ENCODE measurements at regions not wholly inside any gene's neighbourhood (a gene's known extent, or its start where the extent isn't known, plus 50 kb on each side); places are given as distances from the start of the nearest gene placed in this dataset.

DNA sequence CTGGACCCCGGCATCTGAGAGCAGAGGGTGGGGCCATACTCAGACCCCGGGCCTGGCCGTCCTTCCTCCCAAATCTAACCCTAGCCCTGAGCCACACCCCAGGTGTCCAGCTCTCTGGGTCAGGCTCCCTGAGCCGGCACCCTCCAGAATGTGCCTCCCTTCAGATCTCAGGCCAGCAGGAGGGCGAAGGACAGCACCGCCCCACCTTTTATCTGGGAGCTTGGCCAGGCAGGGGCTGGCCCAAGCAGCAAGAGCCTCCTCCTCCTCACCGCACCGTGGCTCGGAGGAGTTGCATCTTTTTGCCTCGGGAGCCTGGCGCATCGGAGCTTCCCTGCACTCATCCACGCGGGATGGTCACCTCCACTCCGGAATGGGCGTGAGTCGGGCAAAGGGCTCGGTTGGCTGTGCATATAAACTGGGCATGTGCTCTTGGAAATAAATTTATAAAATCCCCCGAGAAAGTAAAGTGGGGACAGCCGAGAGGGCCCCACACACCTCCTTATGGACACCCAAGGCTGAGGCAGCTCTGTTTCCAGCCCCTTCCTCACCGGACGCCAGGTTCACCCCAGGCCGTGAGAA lies 69.1 kb upstream of the CTDP1 start:
- Histone ChIP-seq H3K27ac (ENCODE audit: low read depth in 1 of 2, low read length in 2 of 2) (no peak overlapping the region), H3K4me3 (ENCODE audit: low read depth in 1 of 3, low read length in 3 of 3) (no peak overlapping the region), H3K9me3 (ENCODE audit: control insufficient read depth in 4 of 4, low read length in 3 of 4) (no peaks in the 10 kb centered on the region), H3K36me3 (ENCODE audit: control insufficient read depth in 4 of 4, insufficient read depth in 3 of 4, low read depth in 1 of 4, low read length in 3 of 4) (no peaks in the 10 kb centered on the region), H3K27me3 (ENCODE audit: control insufficient read depth in 4 of 4, insufficient read depth in 4 of 4, low read length in 3 of 4) (no peaks in the 10 kb centered on the region), H3K9ac (ENCODE audit: low read depth in 1 of 2, low read length in 2 of 2) (no peak overlapping the region), H3K4me1 (ENCODE audit: control insufficient read depth in 4 of 4, insufficient read depth in 4 of 4, low read length in 3 of 4) (no peaks in the 10 kb centered on the region)
- no peak for DNase-seq (ENCODE audit: low spot score)
- WGBS = 88% methylated on average over 23 of the region's 23 CpGs
- TF ChIP-seq HNF4G (IDR thresholded peaks at IDR 0.05) (no peak), HNF4A (conservative IDR thresholded peaks at IDR 0.05) (no peak), JUND (IDR thresholded peaks at IDR 0.05) (no peak), SP1 (IDR thresholded peaks at IDR 0.05) (no peak), NR2F2 (IDR thresholded peaks at IDR 0.05) (no peak), FOXA2 (IDR thresholded peaks at IDR 0.05) (no peak), YY1 (IDR thresholded peaks at IDR 0.05) (no peak), FOXA1 (IDR thresholded peaks at IDR 0.05) (no peak)
- TF ChIP-seq, protein P1, sequence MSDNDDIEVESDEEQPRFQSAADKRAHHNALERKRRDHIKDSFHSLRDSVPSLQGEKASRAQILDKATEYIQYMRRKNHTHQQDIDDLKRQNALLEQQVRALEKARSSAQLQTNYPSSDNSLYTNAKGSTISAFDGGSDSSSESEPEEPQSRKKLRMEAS (IDR thresholded peaks at IDR 0.05) = no peak
- TF ChIP-seq, protein P2, sequence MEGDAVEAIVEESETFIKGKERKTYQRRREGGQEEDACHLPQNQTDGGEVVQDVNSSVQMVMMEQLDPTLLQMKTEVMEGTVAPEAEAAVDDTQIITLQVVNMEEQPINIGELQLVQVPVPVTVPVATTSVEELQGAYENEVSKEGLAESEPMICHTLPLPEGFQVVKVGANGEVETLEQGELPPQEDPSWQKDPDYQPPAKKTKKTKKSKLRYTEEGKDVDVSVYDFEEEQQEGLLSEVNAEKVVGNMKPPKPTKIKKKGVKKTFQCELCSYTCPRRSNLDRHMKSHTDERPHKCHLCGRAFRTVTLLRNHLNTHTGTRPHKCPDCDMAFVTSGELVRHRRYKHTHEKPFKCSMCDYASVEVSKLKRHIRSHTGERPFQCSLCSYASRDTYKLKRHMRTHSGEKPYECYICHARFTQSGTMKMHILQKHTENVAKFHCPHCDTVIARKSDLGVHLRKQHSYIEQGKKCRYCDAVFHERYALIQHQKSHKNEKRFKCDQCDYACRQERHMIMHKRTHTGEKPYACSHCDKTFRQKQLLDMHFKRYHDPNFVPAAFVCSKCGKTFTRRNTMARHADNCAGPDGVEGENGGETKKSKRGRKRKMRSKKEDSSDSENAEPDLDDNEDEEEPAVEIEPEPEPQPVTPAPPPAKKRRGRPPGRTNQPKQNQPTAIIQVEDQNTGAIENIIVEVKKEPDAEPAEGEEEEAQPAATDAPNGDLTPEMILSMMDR (IDR thresholded peaks at IDR 0.05; ENCODE audit: low read depth, low read length, missing input control) = no peak

DNA sequence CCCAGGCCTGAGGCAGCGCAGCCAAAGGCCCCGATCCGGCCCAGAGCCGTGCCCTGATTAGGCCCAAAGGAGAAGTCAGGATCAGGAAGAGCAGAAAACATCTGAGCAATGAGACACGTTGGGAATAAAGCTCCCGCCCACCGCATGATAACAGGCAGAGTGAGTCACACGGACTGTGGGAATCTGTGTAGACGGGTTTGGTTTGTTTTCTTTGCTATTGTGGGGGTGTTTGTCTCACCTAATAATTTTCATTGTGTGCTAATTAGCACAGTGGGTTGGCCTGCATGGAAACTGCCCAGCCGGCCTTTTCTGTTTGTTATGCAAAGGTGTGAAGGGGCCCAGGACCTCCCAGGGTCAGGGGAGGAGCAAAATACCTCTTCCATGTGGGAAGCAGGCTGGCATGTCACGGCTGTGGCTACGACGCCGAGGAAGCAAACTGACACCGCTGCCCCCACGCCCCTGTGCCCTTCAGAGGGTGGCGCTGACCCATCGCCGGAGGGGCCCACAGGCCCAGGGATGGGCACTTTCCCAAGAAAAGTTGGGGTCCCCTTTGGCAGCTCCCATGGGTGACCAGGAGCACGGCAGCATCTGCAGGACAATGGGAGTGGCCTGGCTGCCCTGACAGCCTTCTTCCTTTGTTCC lies 68.4 kb upstream of the CTDP1 start:
- Histone ChIP-seq H3K9me3 (ENCODE audit: control insufficient read depth in 4 of 4, low read length in 3 of 4) (no peaks in the 10 kb centered on the region), H3K27ac (ENCODE audit: low read depth in 1 of 2, low read length in 2 of 2) (no peak overlapping the region), H3K4me1 (ENCODE audit: control insufficient read depth in 4 of 4, insufficient read depth in 4 of 4, low read length in 3 of 4) (no peaks in the 10 kb centered on the region), H3K27me3 (ENCODE audit: control insufficient read depth in 4 of 4, insufficient read depth in 4 of 4, low read length in 3 of 4) (no peaks in the 10 kb centered on the region), H3K36me3 (ENCODE audit: control insufficient read depth in 4 of 4, insufficient read depth in 3 of 4, low read depth in 1 of 4, low read length in 3 of 4) (no peaks in the 10 kb centered on the region), H3K9ac (ENCODE audit: low read depth in 1 of 2, low read length in 2 of 2) (no peak overlapping the region), H3K4me3 (ENCODE audit: low read depth in 1 of 3, low read length in 3 of 3) (no peak overlapping the region)
- 71% methylated on average over 20 of the region's 20 CpGs for WGBS
- no peak for TF ChIP-seq NR2F2 (IDR thresholded peaks at IDR 0.05)
- no peak for TF ChIP-seq FOXA2 (IDR thresholded peaks at IDR 0.05)
- no peak for TF ChIP-seq GABPA (IDR thresholded peaks at IDR 0.05 in 1 of 2, conservative IDR thresholded peaks at IDR 0.05 in 1 of 2)
- no peak for TF ChIP-seq YY1 (IDR thresholded peaks at IDR 0.05)
- no peak for TF ChIP-seq HNF4A (conservative IDR thresholded peaks at IDR 0.05)
- no peak for TF ChIP-seq RXRA (IDR thresholded peaks at IDR 0.05)
- no peak for TF ChIP-seq SP1 (IDR thresholded peaks at IDR 0.05)
- TF ChIP-seq TAF1 (conservative IDR thresholded peaks at IDR 0.05) = no peak
- TF ChIP-seq, protein P2 (IDR thresholded peaks at IDR 0.05; ENCODE audit: low read depth, low read length, missing input control) = no peak
- TF ChIP-seq, protein P1 (IDR thresholded peaks at IDR 0.05) = no peak
- TF ChIP-seq, protein P3, sequence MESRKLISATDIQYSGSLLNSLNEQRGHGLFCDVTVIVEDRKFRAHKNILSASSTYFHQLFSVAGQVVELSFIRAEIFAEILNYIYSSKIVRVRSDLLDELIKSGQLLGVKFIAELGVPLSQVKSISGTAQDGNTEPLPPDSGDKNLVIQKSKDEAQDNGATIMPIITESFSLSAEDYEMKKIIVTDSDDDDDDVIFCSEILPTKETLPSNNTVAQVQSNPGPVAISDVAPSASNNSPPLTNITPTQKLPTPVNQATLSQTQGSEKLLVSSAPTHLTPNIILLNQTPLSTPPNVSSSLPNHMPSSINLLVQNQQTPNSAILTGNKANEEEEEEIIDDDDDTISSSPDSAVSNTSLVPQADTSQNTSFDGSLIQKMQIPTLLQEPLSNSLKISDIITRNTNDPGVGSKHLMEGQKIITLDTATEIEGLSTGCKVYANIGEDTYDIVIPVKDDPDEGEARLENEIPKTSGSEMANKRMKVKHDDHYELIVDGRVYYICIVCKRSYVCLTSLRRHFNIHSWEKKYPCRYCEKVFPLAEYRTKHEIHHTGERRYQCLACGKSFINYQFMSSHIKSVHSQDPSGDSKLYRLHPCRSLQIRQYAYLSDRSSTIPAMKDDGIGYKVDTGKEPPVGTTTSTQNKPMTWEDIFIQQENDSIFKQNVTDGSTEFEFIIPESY (IDR thresholded peaks at IDR 0.05) = no peak
- TF ChIP-seq HNF4G (IDR thresholded peaks at IDR 0.05) = no peak
- TF ChIP-seq JUND (IDR thresholded peaks at IDR 0.05) = no peak
- TF ChIP-seq, protein P4, sequence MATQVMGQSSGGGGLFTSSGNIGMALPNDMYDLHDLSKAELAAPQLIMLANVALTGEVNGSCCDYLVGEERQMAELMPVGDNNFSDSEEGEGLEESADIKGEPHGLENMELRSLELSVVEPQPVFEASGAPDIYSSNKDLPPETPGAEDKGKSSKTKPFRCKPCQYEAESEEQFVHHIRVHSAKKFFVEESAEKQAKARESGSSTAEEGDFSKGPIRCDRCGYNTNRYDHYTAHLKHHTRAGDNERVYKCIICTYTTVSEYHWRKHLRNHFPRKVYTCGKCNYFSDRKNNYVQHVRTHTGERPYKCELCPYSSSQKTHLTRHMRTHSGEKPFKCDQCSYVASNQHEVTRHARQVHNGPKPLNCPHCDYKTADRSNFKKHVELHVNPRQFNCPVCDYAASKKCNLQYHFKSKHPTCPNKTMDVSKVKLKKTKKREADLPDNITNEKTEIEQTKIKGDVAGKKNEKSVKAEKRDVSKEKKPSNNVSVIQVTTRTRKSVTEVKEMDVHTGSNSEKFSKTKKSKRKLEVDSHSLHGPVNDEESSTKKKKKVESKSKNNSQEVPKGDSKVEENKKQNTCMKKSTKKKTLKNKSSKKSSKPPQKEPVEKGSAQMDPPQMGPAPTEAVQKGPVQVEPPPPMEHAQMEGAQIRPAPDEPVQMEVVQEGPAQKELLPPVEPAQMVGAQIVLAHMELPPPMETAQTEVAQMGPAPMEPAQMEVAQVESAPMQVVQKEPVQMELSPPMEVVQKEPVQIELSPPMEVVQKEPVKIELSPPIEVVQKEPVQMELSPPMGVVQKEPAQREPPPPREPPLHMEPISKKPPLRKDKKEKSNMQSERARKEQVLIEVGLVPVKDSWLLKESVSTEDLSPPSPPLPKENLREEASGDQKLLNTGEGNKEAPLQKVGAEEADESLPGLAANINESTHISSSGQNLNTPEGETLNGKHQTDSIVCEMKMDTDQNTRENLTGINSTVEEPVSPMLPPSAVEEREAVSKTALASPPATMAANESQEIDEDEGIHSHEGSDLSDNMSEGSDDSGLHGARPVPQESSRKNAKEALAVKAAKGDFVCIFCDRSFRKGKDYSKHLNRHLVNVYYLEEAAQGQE (IDR thresholded peaks at IDR 0.05) = no peak
- TF ChIP-seq FOXA1 (IDR thresholded peaks at IDR 0.05) = no peak
- TF ChIP-seq EGR1 (IDR thresholded peaks at IDR 0.05; ENCODE audit: low read depth in 2 of 2) = no peak
- no peak for TF ChIP-seq RAD21 (IDR thresholded peaks at IDR 0.05)
- TF ChIP-seq, protein P5, sequence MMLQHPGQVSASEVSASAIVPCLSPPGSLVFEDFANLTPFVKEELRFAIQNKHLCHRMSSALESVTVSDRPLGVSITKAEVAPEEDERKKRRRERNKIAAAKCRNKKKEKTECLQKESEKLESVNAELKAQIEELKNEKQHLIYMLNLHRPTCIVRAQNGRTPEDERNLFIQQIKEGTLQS (IDR thresholded peaks at IDR 0.05) = no peak
- DNase-seq (ENCODE audit: low spot score) = no peak

All from liver (tissue), 8 donors.